Lower leg skin (tissue), 4 donors: ENCODE measurements at regions not wholly inside any gene's neighbourhood (a gene's known extent, or its start where the extent isn't known, plus 50 kb on each side); places are given as distances from the start of the nearest gene placed in this dataset.

Source experiments
- DNase-seq, 2 donors: peaks; one replicate each; pipeline ENCODE4 v3.0.0-alpha.2; 2019; ENCODE audit warnings: low spot score in 2 of 2
- H3K4me3 ChIP-seq: fragments of 200-600 bp; sonication (generic); 2 replicates; pipeline ENCODE4 v1.5.1; 2017; ENCODE audit warnings: mild to moderate bottlenecking, low read depth; ENCODE audit not compliant: poor library complexity, severe bottlenecking
- CTCF ChIP-seq, 3 donors: fragments of 450-650 bp; IDR thresholded peaks; one replicate each; pipeline ENCODE4 v1.5.1; 2016; ENCODE audit warnings: antibody characterized with exemption in 3 of 3, mild to moderate bottlenecking in 3 of 3, moderate library complexity in 2 of 3
- POLR2A ChIP-seq, 2 donors: fragments of 450-650 bp; IDR thresholded peaks; one replicate each; pipeline ENCODE4 v1.6.1; 2016 to 2017; ENCODE audit warnings: antibody characterized with exemption in 2 of 2, mild to moderate bottlenecking in 1 of 2, moderate library complexity in 1 of 2
- WGBS, 2 donors: methylation state at CpG; one replicate each; pipeline ENCODE4 v1.1.5; 2018; 5-methylcytosine and 5-hydroxymethylcytosine counted together
- intact Hi-C: fragments of 100-400 bp; cut with DNase I; formaldehyde crosslinking; loops from one replicate; pipeline ENCODE4 v1.15.0; 2023; ENCODE audit warnings: low total_unique reads

GRCh38 chr3:22542311-22542710 lies 660.8 kb upstream of the UBE2E2 start:
- 83 to 89% methylated on average over 2 of the region's 2 CpGs for WGBS, 2 donors
- intact Hi-C loops: no loop called here
- no peak for DNase-seq
- TF ChIP-seq POLR2A (IDR thresholded peaks at IDR 0.05): no peak
- no peak for TF ChIP-seq CTCF (IDR thresholded peaks at IDR 0.05)
- no peak overlapping the region for H3K4me3 ChIP-seq

GRCh38 chr3:22555753-22556435 lies 647.2 kb upstream of the UBE2E2 start:
- DNase-seq: no peak
- TF ChIP-seq POLR2A (IDR thresholded peaks at IDR 0.05) (no peak), CTCF (IDR thresholded peaks at IDR 0.05) (no peak)
- intact Hi-C loops: no loop called here
- 76 to 80% methylated on average over 5 of the region's 5 CpGs for WGBS, 2 donors
- H3K4me3 ChIP-seq: no peak overlapping the region

GRCh38 chr3:22565393-22565792 lies 637.7 kb upstream of the UBE2E2 start:
- no peak overlapping the region for H3K4me3 ChIP-seq
- intact Hi-C loops: no loop called here
- no peak for TF ChIP-seq POLR2A (IDR thresholded peaks at IDR 0.05)
- TF ChIP-seq CTCF (IDR thresholded peaks at IDR 0.05): no peak
- no peak for DNase-seq

- intact Hi-C loops: no loop called here
- 72 to 79% methylated on average over 1 of the region's 1 CpG for WGBS, 2 donors
- no peak for DNase-seq
- no peak overlapping the region for H3K4me3 ChIP-seq
- TF ChIP-seq POLR2A (IDR thresholded peaks at IDR 0.05) (no peak), CTCF (IDR thresholded peaks at IDR 0.05) (no peak)
Measured at GRCh38 chr3:22568285-22568684, 634.8 kb upstream of the UBE2E2 start.

- intact Hi-C loops: no loop called here
- 69 to 72% methylated on average over 2 of the region's 2 CpGs for WGBS, 2 donors
Measured at GRCh38 chr3:22569570-22569969, 633.6 kb upstream of the UBE2E2 start.

More at GRCh38 chr3:22569570-22569969, 633.6 kb upstream of the UBE2E2 start:
- DNase-seq: no peak
- no peak overlapping the region for H3K4me3 ChIP-seq
- no peak for TF ChIP-seq POLR2A (IDR thresholded peaks at IDR 0.05)
- TF ChIP-seq CTCF (IDR thresholded peaks at IDR 0.05): no peak
